ENCODE measurements at regions not wholly inside any gene's neighbourhood (a gene's known extent, or its start where the extent isn't known, plus 50 kb on each side); places are given as distances from the start of the nearest gene placed in this dataset.

- DNase-seq, result no peak
Measured at GRCh38 chr16:26729951-26730541, 336.7 kb upstream of the C16orf82 start.

- DNase-seq, result no peak
Measured at GRCh38 chr16:26731729-26732128, 335.0 kb upstream of the C16orf82 start.

GRCh38 chr16:26733710-26734109 lies 333.0 kb upstream of the C16orf82 start:
- DNase-seq, result no peak

- no peak for DNase-seq
Measured at GRCh38 chr16:26735521-26735920, 331.2 kb upstream of the C16orf82 start.

- no peak for DNase-seq
Measured at GRCh38 chr16:26736084-26736483, 330.6 kb upstream of the C16orf82 start.

- DNase-seq, result peak; percentile 1
Measured at GRCh38 chr16:26740771-26741170, 326.0 kb upstream of the C16orf82 start.

GRCh38 chr16:26742040-26742439 lies 324.7 kb upstream of the C16orf82 start:
- DNase-seq, result no peak

GRCh38 chr16:26744430-26744829 lies 322.3 kb upstream of the C16orf82 start:
- DNase-seq, result no peak

- DNase-seq, result peak; percentile 87
Measured at GRCh38 chr16:26747760-26748159, 319.0 kb upstream of the C16orf82 start.

GRCh38 chr16:26749072-26749471 lies 317.7 kb upstream of the C16orf82 start:
- DNase-seq, result no peak

- no peak for DNase-seq
Measured at GRCh38 chr16:26752166-26752565, 314.6 kb upstream of the C16orf82 start.

GRCh38 chr16:26756633-26757032 lies 310.1 kb upstream of the C16orf82 start:
- no peak for DNase-seq

GRCh38 chr16:26762594-26762993 lies 304.1 kb upstream of the C16orf82 start:
- no peak for DNase-seq

- peak; percentile 19 for DNase-seq
Measured at GRCh38 chr16:26765087-26765486, 301.6 kb upstream of the C16orf82 start.

GRCh38 chr16:26768385-26769010 lies 298.2 kb upstream of the C16orf82 start:
- no peak for DNase-seq

- DNase-seq, result no peak
Measured at GRCh38 chr16:26770547-26770946, 296.2 kb upstream of the C16orf82 start.

- no peak for DNase-seq
Measured at GRCh38 chr16:26772503-26772902, 294.2 kb upstream of the C16orf82 start.

GRCh38 chr16:26777821-26778220 lies 288.9 kb upstream of the C16orf82 start:
- DNase-seq, result no peak

- peak; percentile 21 for DNase-seq
Measured at GRCh38 chr16:26787924-26788323, 278.8 kb upstream of the C16orf82 start.

- no peak for DNase-seq
Measured at GRCh38 chr16:26791169-26791568, 275.6 kb upstream of the C16orf82 start.

- DNase-seq, result peak; percentile 30
Measured at GRCh38 chr16:26795184-26795583, 271.5 kb upstream of the C16orf82 start.

- DNase-seq, result no peak
Measured at GRCh38 chr16:26801628-26802027, 265.1 kb upstream of the C16orf82 start.

GRCh38 chr16:26802440-26802839 lies 264.3 kb upstream of the C16orf82 start:
- no peak for DNase-seq

- no peak for DNase-seq
Measured at GRCh38 chr16:26802965-26803364, 263.8 kb upstream of the C16orf82 start.

- no peak for DNase-seq
Measured at GRCh38 chr16:26806657-26807056, 260.1 kb upstream of the C16orf82 start.
